GM19025 (cell line): ENCODE measurements at regions not wholly inside any gene's neighbourhood (a gene's known extent, or its start where the extent isn't known, plus 50 kb on each side); places are given as distances from the start of the nearest gene placed in this dataset.
"Not testable (repeated sequence)": the region's sequence is repeated elsewhere in the genome, so short reads cannot be mapped to it uniquely, and the experiment has no call there.

ENCODE experiments used
- ATAC-seq: cut with Tn5 transposase; IDR thresholded peaks from one replicate; pipeline ENCODE4 v1.9.1; 2021; ENCODE audit warnings: mild to moderate bottlenecking, low read depth, moderate library complexity; ENCODE audit not compliant: unreplicated experiment

DNA sequence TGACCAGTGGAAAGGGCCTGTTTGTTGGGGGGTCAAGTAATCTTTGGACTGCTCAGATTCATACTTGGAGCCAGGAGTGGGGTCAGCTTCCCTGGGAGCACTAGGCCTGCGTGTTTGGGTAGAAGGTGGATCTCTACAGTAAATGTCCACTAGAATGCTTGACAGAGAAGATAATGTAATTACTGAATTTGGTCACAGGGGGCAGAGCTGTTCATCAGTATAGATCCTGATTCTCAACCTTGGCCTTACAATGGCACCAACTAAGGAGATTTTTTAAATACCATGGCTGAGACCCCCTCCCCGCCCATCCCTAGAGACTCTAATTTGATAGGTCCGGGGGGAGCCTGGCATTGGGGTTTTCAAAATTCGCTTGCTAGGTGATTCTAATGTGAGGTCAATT, 217.5 kb upstream of the PLXNA2 start:
- no peak for ATAC-seq

- no peak for ATAC-seq
Observed at GRCh38 chr1:208462761-208463160, 218.6 kb upstream of the PLXNA2 start.

- no peak for ATAC-seq
Observed at GRCh38 chr1:208465266-208465665, 221.1 kb upstream of the PLXNA2 start.

GRCh38 chr1:208465786-208466590, 221.8 kb upstream of the PLXNA2 start:
- ATAC-seq, result no peak

DNA sequence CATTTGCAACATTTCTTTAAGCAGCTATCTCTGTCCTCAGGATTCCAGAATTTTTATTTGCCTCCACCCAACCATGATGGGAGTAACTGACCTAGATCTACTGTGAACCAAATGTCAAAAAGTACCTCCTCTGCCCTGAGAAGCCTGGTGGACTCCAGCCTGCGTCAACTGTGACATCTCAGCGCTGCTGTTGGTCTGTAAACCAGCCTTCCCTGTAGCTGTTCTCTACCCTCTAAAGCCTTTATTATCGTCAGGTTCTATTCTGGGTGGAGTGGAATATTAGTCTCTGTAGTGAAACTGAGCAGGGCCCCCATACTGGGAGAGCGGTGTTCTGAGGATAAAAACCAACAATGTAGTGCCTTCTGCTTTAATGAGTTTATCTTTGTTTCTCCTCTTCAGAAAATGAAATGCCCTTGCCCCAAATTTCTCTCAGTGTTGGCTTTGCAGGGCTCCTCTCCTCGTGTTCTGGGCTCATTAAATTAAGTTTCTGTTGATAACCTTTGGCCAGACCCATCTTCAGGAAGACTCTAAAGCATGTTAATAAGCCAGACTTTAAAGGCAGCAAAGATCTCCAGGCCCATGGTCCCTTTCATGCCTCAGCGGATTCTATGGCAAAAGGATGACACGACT, 223.1 kb upstream of the PLXNA2 start:
- ATAC-seq, result no peak

DNA sequence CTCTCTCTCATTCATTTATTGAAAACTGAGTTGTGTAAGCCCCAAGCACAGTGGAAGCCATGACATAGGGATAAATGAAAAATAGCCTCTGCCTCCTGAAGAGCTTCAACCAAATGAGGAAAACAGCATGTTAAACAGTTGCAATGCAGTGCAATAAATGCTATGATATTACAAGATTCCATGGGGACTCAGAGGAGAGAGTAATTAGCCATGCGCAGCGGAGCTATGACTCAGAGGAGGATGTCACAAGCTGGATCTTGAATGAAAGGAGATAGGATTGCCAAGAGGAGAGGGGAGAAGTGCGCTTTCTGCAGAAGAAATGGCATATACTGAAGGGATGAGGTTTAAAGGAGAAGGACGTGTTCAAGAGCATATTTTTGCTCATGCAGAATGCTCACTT, 231.3 kb upstream of the PLXNA2 start:
- no peak for ATAC-seq

- ATAC-seq, result no peak
Observed at GRCh38 chr1:208475951-208476845, 232.0 kb upstream of the PLXNA2 start.

DNA sequence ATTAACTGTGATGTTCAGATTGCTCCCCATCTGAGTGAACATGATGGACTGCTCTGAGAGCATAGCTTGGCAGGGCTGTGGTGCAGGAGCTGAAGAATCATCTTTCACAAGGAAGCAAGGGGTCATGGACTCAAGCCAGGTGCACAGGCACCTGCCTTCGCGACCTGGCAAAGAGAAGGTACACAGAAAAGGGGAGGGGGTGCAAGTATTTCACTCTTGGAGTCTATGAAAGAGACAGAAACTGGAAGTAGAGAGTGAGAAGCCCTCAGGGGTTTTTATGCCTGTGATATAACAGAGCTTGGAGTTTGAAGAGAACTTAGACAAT, 232.6 kb upstream of the PLXNA2 start:
- no peak for ATAC-seq

DNA sequence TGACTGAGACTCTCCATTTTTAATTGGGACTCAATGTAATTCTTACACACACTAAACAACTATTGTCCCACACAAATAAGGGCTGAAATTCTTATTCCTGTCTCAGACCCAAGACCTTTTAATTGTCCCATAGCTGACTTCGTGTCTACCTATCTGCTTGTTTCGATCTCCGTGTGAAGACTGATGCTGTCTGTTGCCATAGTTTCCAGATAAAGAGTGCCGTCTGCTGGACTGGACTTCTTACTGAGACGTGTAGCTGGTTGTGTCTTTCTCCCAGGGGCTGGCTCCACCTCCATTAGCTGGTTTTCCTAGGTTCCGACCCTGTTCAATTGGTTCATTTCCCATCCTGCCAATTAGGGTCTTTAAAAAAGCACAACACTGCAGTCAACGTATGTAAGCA, 235.3 kb upstream of the PLXNA2 start:
- no peak for ATAC-seq

DNA sequence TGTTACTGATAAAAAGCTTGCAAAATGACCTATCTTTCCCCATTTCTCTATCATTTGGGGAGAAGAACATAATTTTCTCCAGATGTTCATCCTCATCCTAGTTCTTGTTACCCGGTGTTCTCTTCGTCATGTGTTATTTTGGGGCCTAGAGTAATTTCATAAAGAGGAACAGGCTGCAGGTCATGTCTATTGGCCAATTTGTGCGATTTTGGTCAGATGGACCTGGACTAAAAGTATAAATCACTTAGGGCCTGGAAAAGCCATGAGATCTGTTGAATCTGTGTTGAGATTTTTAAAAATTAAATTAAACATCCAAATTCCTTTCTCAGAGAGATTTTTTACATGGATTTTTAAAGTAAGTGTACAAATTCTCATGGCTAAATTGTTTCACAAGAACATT, 241.3 kb upstream of the PLXNA2 start:
- ATAC-seq, result no peak

DNA sequence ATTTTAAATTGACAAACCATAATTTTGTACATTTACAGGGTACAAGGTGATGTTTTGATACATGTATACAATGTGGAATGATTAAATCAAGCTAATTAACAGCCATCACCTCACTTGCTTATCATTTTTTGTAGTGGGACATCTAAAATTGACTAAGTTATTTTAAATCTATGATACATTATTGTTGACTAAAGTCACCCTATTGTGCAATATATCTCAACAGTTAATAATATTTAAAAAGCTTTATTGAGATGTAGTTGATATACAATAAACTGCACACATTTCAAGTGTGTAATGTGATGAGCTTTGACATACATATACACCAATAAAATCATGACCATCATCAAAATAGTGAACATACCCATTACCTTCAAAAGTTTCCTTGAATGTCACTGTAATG, 242.5 kb upstream of the PLXNA2 start:
- ATAC-seq, result no peak

DNA sequence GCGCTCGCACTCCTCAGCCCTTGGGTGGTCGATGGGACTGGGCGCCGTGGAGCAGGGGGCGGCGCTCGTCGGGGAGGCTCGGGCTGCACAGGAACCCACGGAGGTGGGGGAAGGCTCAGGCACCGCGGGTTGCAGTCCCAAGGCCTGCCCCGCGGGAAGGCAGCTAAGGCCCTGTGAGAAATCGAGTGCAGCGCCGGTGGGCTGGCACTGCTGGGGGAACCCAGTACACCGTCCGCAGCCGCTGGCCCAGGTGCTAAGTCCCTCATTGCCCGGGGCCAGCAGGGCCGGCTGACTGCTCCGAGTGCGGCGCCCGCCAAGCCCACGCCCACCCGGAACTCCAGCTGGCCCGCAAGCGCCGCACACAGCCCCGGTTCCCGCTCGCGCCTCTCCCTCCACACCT, 244.2 kb upstream of the PLXNA2 start:
- ATAC-seq, result not testable (repeated sequence)

- ATAC-seq, result no peak
Observed at GRCh38 chr1:208496467-208497371, 252.5 kb upstream of the PLXNA2 start.

DNA sequence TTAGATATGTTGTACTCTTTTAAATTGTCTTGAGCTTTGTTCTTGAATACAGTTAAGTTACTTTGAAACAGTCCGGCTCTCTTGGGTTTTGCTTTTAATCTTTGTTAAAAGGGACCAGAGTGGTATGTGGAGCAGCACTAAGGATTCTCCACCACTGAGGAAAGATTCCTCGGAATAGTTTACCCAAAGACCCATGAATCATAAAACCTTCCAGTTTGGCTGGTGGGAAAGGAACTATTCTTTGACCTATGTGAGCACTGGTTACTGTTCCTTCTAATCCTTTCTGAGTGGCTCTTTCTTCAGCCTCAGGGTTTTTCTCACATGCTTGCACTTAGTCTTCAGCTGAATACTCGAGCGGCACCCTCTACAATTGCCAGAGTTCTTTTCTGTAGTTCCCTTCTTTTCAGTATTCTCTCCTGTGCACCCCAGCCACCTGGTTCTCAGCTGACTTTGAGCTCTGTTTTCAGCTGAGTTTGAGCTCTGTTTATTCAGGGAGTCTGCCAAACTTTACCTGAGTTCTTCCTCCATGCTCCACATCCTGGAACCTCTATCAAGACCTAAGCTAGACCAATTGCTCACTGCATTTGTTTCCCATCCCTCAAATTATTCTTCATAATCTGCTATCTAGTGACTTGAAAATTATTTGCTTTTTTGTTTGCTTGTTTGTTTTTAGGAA, 253.8 kb upstream of the PLXNA2 start:
- no peak for ATAC-seq

- ATAC-seq, result no peak
Observed at GRCh38 chr1:208499026-208499425, 254.8 kb upstream of the PLXNA2 start.

DNA sequence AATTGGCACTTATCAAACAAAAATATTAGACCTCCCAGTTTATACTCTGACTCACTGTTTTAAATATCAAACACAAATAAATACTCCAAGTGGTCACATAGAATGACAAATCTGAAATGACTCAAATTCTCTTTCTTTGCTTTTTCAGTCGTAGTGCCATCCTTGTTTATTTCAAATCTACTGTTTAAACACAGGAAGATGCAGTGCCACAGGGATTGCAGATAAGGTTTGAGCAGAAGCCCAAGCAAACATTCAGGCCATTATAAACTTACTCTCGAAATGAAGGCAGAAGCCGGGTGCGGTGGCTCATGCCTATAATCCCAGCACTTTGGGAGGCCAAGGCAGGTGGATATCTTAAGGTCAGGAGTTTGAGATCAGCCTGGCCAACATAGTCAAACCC, 255.4 kb upstream of the PLXNA2 start:
- no peak for ATAC-seq

DNA sequence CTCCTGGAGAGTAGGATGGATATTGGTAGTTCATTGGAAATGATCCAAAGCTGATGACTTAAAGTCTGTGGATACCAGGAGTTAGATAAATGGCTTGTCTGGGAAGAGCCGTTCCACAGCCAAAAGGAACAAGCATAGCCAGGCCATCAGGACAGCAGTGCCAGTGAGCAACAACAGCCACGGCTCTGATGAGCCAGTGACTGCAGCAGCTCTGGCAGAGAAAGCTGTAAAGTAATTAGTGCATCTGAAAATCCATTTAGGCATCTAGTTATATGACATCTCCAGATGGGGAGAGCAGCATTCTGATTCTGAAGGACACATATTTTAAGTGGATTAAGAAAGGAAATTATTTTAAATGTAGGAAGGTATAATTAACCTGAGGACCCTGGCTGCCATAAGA, 256.2 kb upstream of the PLXNA2 start:
- no peak for ATAC-seq

GRCh38 chr1:208501542-208501941, 257.4 kb upstream of the PLXNA2 start:
- no peak for ATAC-seq

GRCh38 chr1:208503787-208504186, 259.6 kb upstream of the PLXNA2 start:
- ATAC-seq, result no peak

DNA sequence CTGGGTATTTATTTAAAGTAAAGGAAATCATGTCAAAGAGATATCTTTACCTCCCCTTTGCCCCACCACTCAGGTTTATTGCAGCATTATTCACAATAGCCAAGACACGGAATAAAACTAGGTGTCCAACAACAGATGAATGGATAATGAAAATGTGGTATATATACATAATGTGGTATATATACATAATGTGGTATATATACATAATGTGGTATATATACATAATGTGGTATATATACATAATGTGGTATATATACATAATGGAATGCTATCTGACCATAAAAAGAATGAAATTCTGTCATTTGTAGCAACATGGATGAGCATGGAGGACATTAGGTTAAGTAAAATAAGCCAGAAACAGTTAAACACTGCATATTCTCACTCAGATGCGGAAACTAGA, 262.6 kb upstream of the PLXNA2 start:
- ATAC-seq, result no peak
